ENCODE measurements at regions not wholly inside any gene's neighbourhood (a gene's known extent, or its start where the extent isn't known, plus 50 kb on each side); places are given as distances from the start of the nearest gene placed in this dataset.

DNA sequence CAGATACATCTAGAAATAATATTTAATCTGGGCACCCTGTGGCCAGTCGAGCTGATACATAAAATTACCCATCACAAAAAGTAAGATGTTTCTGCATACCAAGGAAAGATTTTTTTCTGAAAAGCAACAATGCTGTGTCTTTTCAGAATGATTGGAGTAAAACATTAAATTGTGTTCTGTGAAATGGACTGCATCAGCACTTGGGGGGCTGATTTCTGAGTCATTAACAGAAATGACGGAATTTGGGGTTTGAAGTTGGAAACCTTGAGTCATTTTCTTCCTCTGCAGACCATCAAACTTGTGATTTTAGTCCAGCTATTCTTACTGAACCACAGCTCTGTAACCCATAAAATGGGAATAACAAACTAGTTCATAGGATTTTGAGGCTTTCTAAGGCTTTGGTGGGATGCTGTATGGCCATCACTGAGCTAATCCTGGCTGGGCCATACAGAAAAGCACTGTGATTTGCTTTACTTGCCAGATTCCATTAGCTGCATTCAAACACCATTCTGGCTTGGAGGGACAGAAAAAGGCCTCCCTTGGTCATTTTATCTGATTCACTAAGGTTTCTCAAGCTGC is 739.4 kb upstream of the IGFBP3 start:
- H3K4me3 ChIP-seq (ENCODE audit: low read depth, low read length): no peak overlapping the region
- no peaks in the 10 kb centered on the region; the same call in 1 of the 2 replicates for H3K36me3 ChIP-seq
- TF ChIP-seq, protein P1, sequence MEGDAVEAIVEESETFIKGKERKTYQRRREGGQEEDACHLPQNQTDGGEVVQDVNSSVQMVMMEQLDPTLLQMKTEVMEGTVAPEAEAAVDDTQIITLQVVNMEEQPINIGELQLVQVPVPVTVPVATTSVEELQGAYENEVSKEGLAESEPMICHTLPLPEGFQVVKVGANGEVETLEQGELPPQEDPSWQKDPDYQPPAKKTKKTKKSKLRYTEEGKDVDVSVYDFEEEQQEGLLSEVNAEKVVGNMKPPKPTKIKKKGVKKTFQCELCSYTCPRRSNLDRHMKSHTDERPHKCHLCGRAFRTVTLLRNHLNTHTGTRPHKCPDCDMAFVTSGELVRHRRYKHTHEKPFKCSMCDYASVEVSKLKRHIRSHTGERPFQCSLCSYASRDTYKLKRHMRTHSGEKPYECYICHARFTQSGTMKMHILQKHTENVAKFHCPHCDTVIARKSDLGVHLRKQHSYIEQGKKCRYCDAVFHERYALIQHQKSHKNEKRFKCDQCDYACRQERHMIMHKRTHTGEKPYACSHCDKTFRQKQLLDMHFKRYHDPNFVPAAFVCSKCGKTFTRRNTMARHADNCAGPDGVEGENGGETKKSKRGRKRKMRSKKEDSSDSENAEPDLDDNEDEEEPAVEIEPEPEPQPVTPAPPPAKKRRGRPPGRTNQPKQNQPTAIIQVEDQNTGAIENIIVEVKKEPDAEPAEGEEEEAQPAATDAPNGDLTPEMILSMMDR (IDR thresholded peaks at IDR 0.05; ENCODE audit: low read depth, low read length): no peak
- no peak for DNase-seq
- no peaks in the 10 kb centered on the region for H3K27me3 ChIP-seq
- H3K9me3 ChIP-seq: no peaks in the 10 kb centered on the region
- no peaks in the 10 kb centered on the region for H3K4me1 ChIP-seq

DNA sequence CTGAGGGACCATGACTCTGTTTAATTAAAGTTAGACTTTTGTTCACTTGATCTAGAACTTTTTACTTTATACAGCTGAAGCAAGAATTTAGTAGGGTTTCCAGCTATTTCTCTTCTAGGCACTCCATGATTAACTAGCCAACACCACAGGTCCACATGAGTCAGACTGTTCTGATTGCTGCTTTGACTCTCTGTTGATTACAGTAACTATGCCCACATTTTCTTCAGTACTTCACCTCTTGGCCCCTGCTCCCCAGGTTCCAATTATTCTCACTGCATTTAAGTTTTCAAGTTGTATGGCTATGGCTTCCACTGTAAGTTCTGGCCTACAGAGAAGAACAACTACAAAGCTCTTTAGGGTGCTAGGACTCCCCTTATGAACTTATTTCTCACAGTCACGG is 737.2 kb upstream of the IGFBP3 start:
- H3K9me3 ChIP-seq: no peaks in the 10 kb centered on the region
- no peak overlapping the region for H3K4me3 ChIP-seq (ENCODE audit: low read depth, low read length)
- no peaks in the 10 kb centered on the region; the same call in 1 of the 2 replicates for H3K36me3 ChIP-seq
- DNase-seq: no peak
- TF ChIP-seq, protein P1 (IDR thresholded peaks at IDR 0.05; ENCODE audit: low read depth, low read length): no peak
- no peaks in the 10 kb centered on the region for H3K27me3 ChIP-seq
- H3K4me1 ChIP-seq: no peaks in the 10 kb centered on the region

GRCh38 chr7:46654546-46655443 is 733.7 kb upstream of the IGFBP3 start:
- H3K36me3 ChIP-seq: no peaks in the 10 kb centered on the region
- H3K9me3 ChIP-seq: no peaks in the 10 kb centered on the region
- H3K27me3 ChIP-seq: no peaks in the 10 kb centered on the region
- TF ChIP-seq, protein P1 (IDR thresholded peaks at IDR 0.05; ENCODE audit: low read depth, low read length): no peak; the same call in 1 of the 2 replicates
- H3K4me3 ChIP-seq (ENCODE audit: low read depth, low read length): no peak overlapping the region
- DNase-seq: no peak
- H3K4me1 ChIP-seq: no peaks in the 10 kb centered on the region

GRCh38 chr7:46653848-46654247 is 732.8 kb upstream of the IGFBP3 start:
- H3K4me1 ChIP-seq: no peaks in the 10 kb centered on the region
- H3K36me3 ChIP-seq: no peaks in the 10 kb centered on the region
- H3K9me3 ChIP-seq: no peaks in the 10 kb centered on the region
- H3K27me3 ChIP-seq: no peaks in the 10 kb centered on the region
- H3K4me3 ChIP-seq (ENCODE audit: low read depth, low read length): no peak overlapping the region
- DNase-seq: no peak
- TF ChIP-seq, protein P1 (IDR thresholded peaks at IDR 0.05; ENCODE audit: low read depth, low read length): no peak

DNA sequence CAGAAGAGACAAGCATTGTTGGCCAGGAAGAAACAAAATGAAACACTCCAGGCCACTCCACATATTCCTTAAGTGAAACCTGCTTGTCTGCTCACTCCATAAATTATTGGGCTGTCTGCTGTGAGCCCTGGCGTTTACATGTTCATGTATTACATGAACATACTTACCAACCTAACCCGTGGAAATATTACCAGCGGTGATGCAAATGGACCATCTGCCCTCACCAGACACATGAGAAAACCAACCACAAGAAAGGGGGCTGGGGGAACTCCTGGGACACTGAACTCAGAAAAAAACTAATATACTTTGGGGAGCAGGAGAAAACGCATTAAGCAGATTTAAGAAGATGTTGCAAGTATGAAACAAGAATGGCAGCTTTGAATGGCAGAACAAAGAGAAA is 731.2 kb upstream of the IGFBP3 start:
- Histone ChIP-seq H3K9me3 (no peaks in the 10 kb centered on the region), H3K36me3 (no peaks in the 10 kb centered on the region), H3K4me1 (no peaks in the 10 kb centered on the region), H3K27me3 (no peaks in the 10 kb centered on the region), H3K4me3 (ENCODE audit: low read depth, low read length) (no peak overlapping the region)
- DNase-seq: no peak
- TF ChIP-seq, protein P1 (IDR thresholded peaks at IDR 0.05; ENCODE audit: low read depth, low read length): no peak

GRCh38 chr7:46651561-46652088 is 730.6 kb upstream of the IGFBP3 start:
- TF ChIP-seq, protein P1 (IDR thresholded peaks at IDR 0.05; ENCODE audit: low read depth, low read length): no peak
- H3K4me3 ChIP-seq (ENCODE audit: low read depth, low read length): no peak overlapping the region
- no peaks in the 10 kb centered on the region for H3K27me3 ChIP-seq
- H3K9me3 ChIP-seq: no peaks in the 10 kb centered on the region
- H3K4me1 ChIP-seq: no peaks in the 10 kb centered on the region
- DNase-seq: no peak
- H3K36me3 ChIP-seq: no peaks in the 10 kb centered on the region

Data from BE2C (cell line).